GM18907 (cell line): ENCODE measurements at regions not wholly inside any gene's neighbourhood (a gene's known extent, or its start where the extent isn't known, plus 50 kb on each side); places are given as distances from the start of the nearest gene placed in this dataset.
"Not testable (repeated sequence)": the region's sequence is repeated elsewhere in the genome, so short reads cannot be mapped to it uniquely, and the experiment has no call there.

Source experiments
- ATAC-seq: cut with Tn5 transposase; IDR thresholded peaks from one replicate; pipeline ENCODE4 v1.9.1; 2021; ENCODE audit warnings: mild to moderate bottlenecking, moderate library complexity; ENCODE audit not compliant: unreplicated experiment

DNA sequence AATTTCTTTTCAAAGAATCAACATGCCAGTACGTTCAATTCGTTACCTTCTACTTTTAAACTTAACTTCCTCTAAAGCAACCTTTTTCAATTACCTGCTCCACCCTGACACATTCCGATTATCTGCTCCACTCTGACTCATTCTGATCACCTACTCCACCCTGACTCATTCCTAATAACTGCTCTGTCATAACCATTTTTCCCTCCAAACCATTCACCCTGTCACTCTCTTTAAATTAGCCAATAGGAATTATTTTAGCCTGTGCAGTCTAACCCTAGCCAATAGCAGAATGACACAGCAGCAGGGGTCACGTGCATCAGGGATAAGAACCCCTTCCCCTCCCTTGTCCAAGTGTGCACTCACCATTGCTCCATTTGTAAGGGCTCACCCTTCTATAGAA lies 557.4 kb upstream of the EYS start:
- ATAC-seq, result no peak

DNA sequence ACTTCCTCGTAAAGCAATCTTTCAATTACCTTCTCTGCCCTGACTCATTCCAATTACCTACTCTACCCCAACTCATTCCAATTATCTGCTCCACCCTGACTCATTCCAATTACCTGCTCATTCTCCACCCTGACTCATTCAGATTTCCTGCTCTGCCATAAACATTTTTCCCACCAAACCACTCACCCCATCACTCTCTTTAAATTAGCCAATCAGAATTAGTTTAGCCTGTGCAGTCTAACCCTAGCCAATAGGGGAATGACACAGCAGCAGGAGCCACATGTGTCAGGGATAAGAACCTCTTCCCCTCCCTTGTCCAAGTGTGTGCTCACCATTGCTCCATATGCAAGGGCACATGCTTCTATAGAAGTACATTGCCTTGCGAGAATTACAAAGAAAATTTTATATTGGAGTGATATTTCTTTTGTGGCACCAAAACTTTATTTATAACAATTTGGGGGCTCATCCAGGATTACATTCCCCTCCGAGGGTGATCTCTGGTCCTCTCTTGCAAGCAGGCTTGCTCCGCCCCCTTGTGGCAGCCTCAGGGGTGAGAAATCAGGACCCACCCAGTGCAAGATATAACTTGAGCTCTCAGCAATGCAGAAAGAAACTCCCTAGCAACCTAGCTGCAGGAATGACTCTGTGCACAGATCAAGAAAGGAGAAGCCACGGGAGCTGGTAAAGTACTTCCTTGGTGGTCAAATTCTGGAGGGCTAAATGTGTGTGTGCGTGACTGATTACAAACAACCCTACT lies 551.9 kb upstream of the EYS start:
- not testable (repeated sequence) for ATAC-seq

DNA sequence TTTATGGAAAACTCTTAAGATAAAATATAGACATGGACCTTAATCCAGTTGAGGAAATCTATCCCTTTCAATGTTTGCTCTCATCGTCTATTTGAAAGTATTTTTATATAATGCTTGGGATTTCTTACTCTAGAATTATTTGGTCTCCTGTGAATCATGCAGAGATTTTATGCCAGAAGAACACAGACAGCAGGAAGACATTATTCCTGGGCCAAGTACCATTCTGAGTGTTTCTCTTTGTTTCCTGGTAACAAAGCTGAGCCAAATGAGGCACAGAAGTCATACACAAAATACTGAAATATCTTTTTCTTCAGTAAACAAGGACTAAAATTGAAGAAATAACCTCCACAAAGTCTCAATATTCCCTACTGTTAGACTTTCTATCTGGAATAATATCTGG lies 538.2 kb upstream of the EYS start:
- ATAC-seq, result no peak

DNA sequence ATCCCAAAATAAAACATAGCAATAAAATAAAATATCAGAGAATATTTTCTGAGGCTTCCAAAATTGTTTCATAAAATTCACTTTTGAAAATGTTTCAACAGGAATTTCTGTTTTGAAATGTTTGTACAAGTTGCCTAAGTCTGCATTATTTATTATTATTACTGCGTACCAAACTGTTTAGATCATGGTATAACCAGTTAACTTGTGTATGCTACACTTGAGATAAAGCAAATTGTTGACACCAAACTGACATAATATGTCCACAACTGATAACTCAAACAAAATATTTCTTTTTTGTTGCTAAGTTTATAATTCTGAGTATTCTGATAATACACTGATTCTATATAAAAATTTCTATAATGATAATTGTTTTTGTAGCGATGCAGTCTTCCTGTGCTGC lies 531.8 kb upstream of the EYS start:
- no peak for ATAC-seq

DNA sequence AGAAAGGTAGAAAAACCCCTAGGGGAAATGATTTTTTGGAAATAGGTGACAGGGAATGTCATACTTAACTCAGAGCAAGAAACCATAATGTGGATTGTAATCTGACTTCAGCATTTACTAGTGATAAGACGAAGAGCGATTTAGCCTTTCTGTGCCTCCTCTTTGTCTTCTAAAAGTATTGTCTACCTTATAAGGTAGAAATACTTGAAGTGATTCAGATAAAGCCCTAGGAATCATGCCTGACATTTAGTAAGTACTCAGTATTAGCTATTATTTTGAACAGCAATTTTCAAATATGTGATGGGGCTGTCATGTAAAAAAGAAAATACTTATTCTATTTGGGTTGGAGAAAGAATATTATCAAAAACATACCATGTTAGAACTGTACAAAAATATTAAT lies 525.9 kb upstream of the EYS start:
- ATAC-seq, result no peak

DNA sequence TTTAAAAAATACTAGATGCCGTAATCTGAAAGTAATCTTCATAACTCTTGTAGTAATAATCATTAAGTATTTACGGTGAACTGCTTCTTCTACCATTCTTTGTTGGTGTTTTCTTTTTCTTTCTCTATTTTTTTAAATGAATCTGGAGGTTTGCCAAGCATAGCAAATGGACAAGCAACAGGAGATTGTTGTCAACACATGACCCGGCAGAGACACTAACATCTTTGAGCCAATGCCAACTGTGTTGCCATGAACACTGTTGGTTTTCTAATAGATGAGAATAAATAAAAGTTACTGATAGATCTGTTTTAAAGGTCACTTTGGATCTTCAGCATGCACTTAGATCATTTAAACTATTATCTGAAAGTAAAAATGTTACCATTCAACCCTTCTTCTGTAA lies 523.6 kb upstream of the EYS start:
- no peak for ATAC-seq

DNA sequence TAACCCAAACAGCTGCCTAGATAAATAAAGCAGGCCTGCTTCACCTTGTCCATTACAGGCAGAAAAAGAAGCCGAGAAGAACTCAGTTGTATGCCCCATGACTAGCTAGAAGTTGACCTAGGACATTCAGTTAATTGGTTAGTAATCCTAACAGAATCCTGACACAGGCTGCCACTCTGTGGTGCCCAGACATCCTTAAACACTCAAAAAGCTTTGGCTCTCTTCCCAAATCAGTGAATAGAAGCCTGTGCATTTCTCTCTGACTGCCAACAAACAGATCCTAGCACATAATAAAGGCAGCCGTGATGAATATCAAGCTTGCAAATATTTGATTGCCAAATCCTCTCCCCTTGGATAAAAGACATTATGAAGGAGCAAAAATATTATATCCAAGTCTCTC lies 519.1 kb upstream of the EYS start:
- ATAC-seq, result no peak

DNA sequence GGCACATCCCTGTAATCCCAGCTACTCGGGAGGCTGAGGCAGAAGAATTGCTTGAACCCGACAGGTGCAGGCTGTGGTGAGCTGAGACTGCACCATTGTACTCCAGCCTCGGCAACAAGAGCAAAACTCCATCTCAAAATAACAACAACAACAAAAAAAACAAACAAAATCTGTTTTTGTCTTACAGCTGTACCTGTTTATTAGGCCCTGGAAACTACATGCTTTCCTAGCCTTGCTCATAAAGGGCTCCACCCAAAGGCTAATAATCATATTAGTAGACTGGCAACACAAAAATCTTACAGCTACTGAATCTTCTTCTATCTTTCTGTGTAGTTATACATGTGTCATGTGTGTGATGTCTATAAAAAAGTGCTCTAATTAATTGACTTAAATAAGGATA lies 503.9 kb upstream of the EYS start:
- no peak for ATAC-seq

DNA sequence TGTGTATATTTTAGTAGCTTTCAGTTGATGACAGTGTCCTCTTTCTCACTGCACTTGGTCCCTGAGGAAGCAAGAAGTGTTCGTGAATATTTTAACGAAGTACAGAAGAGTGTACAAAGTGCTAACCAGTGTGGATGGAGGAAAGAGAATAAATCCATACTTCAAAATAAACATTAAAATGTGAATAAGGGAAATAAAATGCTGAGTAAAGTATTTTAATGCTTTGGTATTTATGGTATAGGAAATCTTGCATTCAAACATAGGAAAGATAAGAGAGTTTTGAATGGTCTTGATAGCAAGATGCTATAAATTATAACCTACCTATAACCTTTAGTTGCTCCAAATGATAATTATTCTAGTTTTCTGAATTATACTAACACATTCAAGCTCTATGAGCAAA lies 493.4 kb upstream of the EYS start:
- ATAC-seq, result no peak

DNA sequence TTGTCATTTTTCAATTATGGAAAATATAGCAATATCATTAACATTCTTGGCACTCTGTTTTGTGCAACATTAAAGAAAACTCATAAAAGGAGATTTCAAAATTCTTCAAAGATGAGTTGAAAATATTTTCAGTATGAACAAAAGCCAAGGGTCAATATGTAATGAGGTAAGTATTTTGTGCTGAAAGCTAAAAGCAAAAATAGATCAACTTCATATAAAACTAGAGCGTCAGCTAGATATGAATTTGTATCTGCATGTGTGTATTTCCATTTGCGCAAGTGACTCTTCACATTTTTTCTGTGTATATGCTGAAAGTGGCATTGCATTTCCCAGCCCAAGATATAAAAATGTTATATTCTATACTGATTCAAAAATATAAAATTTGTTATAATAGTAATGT lies 492.1 kb upstream of the EYS start:
- no peak for ATAC-seq

DNA sequence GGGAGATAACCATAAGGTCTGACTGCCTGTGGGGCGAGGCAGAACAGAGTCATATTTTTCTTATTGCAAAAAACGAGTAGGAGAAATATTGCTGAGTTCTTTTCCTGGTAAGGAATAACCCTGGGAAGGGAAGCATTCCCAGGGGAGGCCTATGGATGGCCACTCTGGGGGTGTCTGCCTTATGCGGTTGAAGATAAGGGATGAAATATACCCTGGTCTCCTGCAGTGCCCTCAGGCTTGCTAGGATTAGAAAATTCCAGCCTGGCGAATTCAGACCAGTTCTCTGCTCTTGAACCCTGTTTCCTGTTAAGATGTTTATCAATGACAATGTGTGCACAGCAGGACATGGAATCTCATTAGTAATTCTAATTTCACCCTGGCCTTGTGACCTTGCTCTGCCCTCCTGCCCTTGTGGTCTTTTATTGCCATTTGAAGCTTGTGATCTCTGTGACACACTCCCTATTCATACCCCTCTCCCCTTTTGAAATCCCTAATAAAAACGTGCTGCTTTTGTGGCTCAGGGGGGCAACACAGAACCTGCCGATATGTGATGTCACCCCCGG lies 491.1 kb upstream of the EYS start:
- ATAC-seq, result no peak

DNA sequence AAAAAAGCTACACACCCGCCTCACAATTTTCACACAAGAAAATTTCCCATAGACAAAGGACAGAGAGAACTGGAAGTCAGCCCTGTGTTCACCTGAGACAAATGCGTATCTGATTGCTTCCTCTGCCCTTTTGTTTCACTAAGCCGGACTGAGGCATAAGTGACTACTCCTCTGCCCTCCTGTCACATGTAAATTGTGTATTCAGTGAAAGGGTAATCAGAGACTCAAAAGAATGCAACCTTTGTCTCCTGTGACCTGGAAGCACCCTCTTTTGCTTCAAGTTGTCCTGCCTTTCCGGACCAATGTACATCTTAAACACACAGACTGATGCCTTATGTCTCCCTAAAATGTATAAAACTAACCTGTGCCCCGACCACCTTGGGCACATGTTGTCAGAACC lies 483.8 kb upstream of the EYS start:
- no peak for ATAC-seq

DNA sequence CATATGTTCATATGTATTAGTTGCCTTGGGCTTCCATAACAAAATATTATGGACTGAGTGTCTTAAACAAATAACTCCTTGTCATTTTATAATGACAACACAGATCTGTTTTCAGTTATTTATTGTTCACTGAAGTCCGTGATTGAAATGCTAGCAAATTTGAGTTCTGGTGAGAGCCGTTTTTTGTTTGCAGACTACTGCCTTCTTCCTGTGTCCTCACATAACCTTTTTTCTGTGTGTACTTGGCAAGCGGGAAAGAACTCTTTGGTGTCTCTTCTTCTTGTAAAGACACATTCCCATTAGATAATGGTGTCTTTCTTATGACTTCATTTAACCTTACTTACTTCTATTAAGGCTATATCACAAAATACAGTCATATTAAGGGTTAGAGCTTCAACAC lies 482.9 kb upstream of the EYS start:
- no peak for ATAC-seq

DNA sequence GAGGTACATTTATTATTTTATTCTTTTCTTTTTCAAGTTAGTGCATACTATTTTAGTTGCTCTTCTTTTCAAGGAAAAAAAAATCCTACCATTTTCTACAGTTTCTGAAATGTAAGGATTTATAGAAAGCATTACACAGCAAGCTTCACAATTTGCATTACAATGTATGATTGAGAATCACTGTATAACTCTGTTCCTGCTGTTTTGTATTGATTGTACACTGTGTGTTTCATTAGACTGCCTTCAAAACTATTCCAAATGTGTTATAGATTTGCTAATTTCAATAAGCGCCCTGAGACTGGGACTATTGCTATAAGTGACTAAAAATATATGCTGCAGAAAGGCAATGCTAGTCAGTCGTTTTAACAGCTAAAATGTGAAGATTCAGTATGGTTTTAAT lies 479.7 kb upstream of the EYS start:
- no peak for ATAC-seq

DNA sequence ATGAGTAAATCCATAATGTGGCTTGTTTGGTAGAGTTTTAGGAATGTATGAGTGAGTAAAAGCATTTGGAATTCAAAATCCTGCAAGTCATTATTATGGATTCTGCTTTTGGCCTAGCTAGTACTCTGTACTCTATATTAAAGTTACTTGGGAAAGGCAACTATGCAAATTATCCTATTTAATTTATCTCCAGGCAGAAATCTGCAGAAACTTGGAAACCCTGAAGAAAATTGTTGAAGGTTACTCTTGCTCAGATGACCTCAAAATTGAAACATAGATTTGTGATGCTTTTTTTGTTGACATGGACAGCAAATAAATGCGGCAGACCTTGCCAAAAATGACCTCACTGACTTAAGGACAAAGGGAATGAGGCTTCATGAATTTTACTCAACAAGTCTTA lies 477.1 kb upstream of the EYS start:
- no peak for ATAC-seq

DNA sequence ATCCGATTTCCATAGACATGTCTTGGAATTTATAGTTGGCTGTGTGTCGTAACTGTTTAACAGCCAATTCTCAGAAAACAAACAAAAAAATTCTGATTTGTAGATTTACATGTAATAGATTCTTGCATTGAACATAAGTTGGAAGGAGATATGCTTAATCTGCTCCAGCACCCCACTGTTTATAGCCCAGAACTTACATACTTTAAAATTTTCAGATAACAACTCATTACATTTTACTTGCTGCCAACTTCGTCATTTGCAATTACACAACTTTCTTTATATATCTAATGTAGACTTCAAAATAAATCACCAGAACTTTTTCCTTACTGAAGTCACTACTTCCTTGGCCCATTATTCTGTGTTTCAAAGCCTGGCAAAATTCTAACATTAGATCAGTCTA lies 472.3 kb upstream of the EYS start:
- no peak for ATAC-seq

DNA sequence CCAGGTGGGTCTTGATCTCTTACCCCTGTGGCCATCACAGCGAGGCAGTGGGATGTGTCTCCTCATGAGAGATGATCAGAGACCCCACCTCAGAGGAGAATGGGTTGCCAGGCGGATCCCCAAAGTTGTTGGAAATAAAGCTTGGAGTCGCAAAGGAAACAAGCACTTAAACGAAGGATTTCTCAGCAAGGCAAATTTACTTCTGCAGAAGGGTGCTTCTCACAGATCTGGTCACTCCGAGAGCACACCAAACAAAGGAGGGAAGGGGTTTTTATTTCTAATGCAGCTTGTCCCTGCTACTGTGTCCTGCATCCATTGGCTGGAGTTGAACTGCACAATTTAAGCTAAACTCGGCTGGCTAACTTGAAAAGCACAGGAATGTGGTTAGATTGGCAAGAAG lies 466.6 kb upstream of the EYS start:
- ATAC-seq, result no peak

DNA sequence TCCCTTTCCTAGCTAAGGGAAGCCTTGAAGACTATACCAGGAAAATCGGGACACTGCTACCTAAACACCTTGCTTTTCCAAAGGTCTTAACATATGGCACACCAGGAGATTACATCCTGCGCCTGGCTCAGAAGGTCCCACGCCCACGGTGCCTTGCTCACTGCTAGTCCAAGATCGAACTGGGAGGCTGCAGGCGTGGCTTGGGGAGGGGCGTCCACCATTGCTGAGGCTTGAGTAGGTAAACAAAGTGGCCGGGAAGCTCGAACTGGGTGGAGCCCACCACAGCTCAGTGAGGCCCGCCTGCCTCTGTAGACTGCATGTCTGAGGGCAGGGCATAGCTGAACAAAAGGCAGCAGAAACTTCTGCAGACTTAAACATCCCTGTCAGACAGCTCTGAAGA lies 459.7 kb upstream of the EYS start:
- ATAC-seq, result not testable (repeated sequence)

DNA sequence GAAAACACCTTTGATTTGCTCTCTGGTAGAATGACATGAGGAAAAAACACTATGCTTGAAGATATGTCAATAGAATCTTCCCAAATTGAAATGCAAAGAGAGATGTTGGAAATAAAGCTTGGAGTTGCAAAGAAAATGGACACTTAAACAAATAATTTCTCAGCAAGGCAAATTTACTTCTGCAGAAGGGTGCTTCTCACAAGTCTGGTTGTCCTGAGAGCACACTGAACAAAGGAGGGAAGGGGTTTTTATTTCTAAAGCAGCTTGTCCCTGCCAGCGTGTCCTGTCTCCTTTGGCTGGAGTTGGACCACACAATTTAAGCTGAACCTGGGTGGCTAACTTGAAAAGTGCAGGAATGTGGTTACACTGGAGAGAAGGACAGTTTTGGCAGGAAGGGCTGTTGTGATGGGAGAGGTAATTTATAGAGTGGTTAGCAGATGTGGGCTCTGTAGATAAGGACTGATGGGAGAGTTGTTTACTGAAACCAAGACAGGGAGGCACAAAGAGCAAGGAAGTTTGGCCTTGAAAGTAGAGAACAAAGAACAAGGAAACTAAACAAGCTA lies 454.6 kb upstream of the EYS start:
- ATAC-seq, result no peak

DNA sequence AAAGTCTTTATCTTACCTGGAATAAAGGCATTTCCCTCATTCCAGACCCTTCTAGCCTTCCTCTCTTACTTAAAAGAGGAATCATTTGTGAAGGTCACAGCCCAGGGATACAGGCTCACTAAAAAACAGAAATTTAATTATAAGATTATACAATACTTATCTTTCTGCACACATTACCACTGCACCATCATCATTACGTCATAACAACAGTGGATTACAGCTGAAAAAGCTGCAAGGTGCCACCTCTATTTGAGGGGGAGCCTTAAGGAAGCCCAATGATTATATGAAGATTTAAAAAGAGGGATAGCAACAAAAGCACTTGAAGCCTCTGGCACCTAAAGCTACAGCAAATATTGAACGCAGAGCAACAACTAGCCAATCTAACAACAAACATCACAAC lies 452.9 kb upstream of the EYS start:
- ATAC-seq, result no peak

DNA sequence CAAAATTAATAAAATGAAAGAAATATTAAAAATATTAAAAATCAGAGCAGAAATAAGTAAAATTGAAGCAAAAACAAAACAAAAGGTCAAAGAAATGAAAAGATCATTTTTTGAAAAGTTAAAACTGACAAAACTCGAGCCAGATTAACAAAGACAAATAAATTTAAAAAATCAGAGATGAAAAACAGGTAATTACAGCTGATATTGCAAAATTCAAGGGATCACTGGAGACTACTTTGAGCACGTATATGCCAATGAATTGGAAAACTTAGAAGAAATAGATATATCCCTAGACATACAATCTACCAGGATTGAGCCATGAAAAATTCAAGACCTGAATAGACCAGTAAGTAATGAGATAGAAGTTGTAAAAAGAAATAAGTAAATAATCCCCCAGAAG lies 446.2 kb upstream of the EYS start:
- ATAC-seq, result no peak

DNA sequence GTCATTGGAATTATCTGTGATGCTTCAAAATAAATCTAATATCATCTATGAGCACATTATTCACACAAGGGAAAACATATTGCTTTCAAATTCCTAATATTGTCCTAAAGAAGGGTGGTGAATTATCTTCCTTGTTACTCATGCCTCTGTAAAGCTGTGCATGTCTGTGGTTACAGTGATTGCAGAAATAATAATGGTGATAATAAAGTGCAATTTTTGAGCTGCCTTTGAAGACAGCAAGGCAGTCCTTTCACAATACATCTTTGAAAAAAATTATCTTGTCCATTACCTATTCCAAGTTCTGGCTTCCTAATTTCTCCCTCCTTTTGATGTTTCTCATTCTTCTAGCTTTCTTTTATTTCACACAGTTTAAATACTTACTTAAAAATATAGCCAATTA lies 442.1 kb upstream of the EYS start:
- no peak for ATAC-seq

DNA sequence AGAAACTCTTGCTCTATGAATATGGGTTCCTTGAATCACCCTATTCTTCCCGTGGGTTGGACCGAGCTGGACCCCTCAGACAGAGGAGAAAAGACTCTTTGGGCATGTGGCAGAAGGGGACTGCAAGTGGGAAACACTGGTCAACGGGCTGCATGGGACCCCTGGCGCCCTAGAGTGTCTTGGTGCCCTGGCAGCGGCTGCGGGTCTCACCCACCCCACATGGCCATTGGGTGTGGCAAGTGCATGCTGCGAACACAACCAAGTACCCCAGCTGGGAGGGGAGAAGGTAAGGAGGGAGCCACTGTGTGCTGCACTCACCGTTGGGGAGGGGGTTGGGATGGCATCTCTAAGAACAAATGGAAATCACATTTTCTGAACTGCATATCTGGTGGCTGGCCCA lies 438.8 kb upstream of the EYS start:
- no peak for ATAC-seq
